ENCODE measurements at regions not wholly inside any gene's neighbourhood (a gene's known extent, or its start where the extent isn't known, plus 50 kb on each side); places are given as distances from the start of the nearest gene placed in this dataset.
"Not testable (repeated sequence)": the region's sequence is repeated elsewhere in the genome, so short reads cannot be mapped to it uniquely, and the experiment has no call there.

DNA sequence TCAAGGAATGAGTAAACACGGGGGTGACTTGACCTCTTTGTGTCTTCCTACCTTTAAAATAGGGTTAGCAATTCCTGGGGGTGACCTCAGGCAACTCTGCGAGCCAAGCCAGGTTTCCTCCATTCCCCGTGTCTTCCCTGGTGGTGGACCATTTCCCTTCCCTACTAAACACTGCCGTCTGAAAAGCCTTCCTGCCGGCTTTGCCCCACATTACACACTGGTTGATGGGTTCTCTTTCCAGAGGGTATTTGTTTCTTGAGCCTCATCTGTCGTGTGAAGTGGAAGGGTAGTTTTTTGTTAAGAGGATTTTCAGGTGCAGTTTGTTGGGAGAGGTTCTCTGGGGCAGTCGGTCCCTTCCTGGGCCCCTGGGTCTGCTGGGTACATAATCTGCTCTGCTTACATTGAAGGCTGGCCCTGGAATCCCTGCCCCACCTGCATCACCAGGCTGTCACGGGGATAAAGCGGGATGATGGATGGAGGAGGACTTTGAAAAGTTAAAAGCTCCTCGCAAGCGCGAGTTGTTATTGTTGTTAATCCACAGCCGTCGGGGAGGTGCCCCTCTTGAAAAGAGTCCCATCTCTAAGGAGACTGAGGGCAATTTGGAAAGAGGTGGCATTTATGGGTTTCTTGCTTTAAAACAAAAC is 175.4 kb upstream of the SPRED2 start:
- no peak for DNase-seq (ENCODE audit: low read depth in 2 of 2)

DNA sequence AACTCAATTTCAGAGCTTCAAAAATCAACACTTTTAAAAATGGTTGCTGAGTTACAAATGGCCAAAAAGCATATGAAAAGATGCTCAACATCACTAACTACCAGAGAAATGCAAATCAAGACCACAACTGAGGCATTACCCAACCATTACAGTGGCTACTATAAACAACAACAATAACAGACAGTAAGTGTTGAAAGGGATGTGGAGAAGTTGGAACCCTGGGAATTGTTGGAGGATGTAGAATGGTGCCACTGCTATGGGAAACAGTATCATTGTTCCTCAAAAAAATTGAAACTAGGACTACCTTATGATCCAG is 173.3 kb upstream of the SPRED2 start:
- DNase-seq (ENCODE audit: low read depth in 2 of 2) = no peak

- no peak for DNase-seq (ENCODE audit: low read depth in 2 of 2)
Measured at GRCh38 chr2:65605058-65605742, 172.8 kb upstream of the SPRED2 start.

- no peak for DNase-seq (ENCODE audit: low read depth in 2 of 2)
Measured at GRCh38 chr2:65604246-65604645, 171.8 kb upstream of the SPRED2 start.

DNA sequence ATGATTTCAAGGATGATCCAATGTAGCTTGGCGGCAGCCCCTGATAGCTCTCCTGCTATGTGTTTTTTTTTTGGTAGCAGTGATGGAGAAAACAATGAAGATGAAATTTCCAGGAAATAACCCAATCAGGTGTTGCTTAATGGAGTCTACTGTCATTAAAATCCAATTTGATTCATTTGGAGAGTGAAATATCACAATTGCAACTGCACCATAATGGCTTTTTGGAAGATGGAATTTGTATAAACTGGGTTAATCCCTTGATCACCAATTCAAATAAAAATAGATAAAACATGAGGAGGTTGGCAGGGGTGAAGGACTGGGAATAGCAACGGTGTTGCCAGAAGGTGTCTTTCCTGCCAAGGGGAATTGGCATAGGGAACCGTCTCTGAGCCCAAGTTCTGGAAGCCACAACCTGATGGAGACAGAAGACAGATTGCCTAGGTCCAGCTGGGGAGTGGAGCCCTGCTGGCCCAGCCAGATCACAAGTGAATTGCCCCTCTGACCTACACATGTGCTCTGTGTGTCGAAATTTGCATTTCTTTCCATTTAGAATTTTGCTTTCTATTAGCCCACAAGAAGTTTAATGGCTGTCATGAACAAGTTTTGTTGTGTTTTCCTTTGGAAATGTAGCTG is 170.3 kb upstream of the SPRED2 start:
- no peak for DNase-seq (ENCODE audit: low read depth in 2 of 2)

- not testable (repeated sequence) for DNase-seq (ENCODE audit: low read depth in 2 of 2)
Measured at GRCh38 chr2:65600871-65601270, 168.5 kb upstream of the SPRED2 start.

DNA sequence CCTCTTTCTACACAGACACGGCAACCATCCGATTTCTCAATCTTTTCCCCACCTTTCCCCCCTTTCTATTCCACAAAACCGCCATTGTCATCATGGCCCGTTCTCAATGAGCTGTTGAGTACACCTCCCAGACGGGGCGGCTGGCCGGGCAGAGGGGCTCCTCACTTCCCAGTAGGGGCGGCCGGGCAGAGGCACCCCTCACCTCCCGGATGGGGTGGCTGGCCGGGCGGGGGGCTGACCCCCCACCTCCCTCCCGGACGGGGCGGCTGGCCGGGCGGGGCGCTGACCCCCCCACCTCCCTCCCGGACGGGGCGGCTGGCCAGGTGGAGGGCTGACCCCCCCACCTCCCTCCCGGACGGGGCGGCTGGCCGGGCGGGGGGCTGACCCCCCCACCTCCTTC is 168.0 kb upstream of the SPRED2 start:
- not testable (repeated sequence) for DNase-seq (ENCODE audit: low read depth in 2 of 2)

DNA sequence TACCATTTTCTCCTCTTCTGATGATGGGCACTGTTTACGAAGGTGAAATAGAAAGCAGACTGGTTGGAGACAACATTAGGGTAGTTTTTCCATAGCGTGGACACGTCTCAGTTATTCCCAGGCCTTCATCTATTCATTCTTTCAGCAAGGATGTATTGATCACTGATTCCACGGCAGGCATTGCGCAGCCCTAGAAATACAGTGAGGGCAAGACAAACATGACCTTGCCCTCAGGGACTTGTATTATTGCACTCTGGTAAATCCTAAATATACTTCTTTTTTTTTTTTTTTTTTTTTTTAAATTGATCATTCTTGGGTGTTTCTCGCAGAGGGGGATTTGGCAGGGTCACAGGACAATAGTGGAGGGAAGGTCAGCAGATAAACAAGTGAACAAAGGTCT is 167.3 kb upstream of the SPRED2 start:
- no peak for DNase-seq (ENCODE audit: low read depth in 2 of 2)

GRCh38 chr2:65598996-65599395 is 166.6 kb upstream of the SPRED2 start:
- no peak for DNase-seq (ENCODE audit: low read depth in 2 of 2)

- no peak for DNase-seq (ENCODE audit: low read depth in 2 of 2)
Measured at GRCh38 chr2:65598264-65598663, 165.9 kb upstream of the SPRED2 start.

DNA sequence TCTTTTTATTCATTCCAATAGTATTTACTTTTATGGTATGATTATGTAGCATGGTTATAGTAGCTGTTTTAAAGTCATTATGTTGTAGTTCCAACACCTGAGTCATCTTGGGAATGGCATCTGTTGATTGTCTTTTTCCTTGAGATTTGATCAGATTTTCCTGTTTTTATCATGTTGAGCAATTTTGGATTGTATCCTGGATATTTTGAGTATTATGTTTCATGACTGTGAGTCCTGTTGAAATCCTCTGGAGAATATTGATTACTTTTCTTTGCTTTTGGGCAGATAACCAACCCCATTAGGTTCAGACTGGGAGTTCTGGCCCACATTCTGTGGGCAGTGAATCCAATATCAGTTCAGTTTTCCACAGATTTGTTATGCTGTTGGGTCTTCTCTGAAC is 163.2 kb upstream of the SPRED2 start:
- no peak for DNase-seq (ENCODE audit: low read depth in 2 of 2)

DNA sequence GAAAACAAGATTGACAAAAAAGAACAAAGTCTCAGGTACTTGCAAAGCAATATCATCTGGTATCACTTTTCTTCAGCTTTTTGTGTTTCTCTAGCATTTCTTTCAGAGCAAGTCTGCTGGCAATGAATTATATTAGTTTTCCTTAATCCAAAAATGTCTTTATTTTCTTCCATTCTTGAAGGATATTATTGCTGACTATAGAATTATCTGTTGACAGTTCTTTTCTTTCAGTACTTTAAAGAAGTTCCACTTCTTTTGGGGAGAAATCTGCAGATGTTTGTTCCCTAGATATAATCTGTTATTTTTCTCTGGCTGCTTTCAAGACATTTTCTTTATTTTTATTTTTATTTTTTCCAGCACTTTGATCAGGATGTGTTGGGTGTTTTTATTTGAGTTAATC is 161.8 kb upstream of the SPRED2 start:
- no peak for DNase-seq (ENCODE audit: low read depth in 2 of 2)

DNA sequence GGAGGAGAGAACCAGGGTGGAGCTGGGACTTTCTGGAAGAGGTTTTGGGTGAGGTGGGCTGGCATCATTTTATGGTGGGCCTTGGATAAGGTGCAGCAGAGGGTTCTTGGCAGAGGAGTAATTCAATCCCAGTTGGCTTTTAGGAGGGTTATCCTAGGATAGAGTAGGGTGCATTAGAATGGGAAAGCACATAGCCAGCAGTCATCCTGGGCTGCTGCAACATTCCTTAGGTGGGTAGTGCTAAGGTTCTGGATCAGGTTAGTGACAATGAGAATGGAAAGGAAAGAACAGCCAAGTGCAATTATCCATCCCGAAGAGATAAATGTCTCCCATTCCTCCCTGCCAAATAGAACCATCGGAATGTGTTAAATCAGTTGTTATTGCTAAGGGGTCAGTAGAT is 157.3 kb upstream of the SPRED2 start:
- DNase-seq (ENCODE audit: low read depth in 2 of 2) = no peak

DNA sequence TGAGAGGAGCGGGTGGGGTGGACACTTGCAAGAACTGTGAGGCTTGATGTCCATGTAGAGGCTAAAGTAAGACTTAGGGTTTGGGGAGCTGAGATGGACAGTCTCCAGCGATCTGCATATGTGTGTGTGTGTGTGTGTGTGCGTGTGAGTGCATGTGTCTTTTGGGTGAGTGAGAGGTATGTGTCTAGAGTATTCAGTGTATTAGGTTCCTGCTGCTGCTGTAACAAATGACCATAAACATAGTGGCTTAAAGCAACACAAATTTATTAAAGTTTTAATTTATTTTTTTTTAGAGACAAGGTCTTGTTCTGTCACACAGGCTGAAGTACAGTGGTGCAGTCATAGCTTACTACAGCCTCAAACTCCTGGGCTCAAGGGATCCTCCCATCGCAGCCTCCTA is 155.4 kb upstream of the SPRED2 start:
- no peak for DNase-seq (ENCODE audit: low read depth in 2 of 2)

GRCh38 chr2:65586516-65586915 is 154.1 kb upstream of the SPRED2 start:
- DNase-seq (ENCODE audit: low read depth in 2 of 2) = no peak

DNA sequence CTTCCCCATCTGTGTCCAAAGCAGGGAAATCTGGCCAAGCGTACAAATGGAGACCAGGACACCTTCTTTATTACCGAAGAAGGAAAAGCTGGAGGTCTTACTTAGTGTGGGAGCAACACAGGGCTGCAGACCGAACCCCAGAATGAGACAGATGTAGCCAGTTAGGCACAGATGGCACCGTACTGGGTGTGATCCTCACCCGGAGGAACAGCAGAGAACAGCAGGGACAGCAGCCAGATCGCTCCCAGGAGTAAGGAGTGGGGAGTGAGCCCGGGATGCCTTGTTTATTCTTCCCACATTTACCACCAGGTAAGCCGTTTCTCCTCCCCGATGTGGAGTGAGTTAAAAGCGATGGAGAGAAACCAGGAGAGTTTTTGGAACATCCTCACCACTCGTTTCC is 150.7 kb upstream of the SPRED2 start:
- DNase-seq (ENCODE audit: low read depth in 2 of 2) = no peak

DNA sequence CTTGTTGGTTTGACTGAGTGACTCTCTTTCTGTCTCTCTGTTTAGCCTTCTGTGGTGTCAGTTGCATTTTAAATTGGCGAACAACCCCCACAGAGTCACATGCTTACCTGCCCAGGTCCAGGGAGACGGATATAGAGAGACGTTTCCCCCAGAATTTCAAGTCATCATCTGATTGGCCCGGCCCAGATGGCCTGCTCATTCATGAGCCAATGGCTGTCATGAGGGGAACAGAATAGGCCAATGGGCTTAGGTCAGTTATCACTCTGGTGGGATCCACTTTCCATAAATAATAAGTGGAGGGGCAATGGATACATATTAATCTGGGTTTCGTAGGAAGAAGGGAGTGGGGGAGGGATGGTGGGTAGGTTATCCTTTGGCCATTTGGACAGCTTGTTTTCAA is 150.0 kb upstream of the SPRED2 start:
- DNase-seq (ENCODE audit: low read depth in 2 of 2) = no peak

DNA sequence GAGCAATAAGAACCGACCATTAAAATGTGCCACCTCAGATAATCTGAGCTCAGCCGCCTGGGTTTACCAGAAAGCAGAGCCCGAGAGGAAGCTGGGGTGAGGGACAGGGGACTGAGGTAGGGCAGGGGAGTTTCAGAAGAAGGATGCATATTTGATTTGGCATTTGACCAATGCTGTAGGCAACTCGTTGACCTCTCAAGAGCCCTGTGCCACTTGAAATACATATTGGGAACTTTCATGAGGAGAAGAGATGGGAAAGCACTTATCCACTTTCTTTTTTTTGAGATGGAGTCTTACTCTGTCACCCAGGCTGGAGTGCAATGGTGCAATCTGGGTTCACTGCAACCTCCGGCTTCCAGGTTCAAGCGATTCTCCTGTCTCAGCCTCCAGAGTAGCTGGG is 148.4 kb upstream of the SPRED2 start:
- no peak for DNase-seq (ENCODE audit: low read depth in 2 of 2)

- no peak for DNase-seq (ENCODE audit: low read depth in 2 of 2)
Measured at GRCh38 chr2:65579506-65580235, 147.3 kb upstream of the SPRED2 start.

DNA sequence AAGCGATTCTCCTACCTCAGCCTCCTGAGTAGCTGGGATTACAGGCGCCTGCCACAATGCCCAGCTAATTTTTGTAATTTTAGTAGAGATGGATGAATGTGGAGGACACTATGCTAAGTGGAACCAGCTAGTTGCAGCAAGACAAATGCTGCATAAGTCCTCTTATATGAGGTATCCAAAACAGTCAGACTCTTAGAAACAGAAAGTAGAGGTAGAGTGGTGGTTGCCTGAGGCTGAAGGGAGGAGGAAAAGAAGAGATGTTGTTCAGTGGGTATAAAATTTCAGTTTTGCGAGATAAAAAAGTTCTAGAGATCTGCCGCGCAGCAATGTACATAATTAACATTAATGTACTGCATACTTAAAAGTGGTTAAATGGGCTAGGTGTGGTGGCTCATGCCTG is 145.3 kb upstream of the SPRED2 start:
- no peak for DNase-seq (ENCODE audit: low read depth in 2 of 2)

- DNase-seq (ENCODE audit: low read depth in 2 of 2) = no peak
Measured at GRCh38 chr2:65576861-65577601, 144.6 kb upstream of the SPRED2 start.

DNA sequence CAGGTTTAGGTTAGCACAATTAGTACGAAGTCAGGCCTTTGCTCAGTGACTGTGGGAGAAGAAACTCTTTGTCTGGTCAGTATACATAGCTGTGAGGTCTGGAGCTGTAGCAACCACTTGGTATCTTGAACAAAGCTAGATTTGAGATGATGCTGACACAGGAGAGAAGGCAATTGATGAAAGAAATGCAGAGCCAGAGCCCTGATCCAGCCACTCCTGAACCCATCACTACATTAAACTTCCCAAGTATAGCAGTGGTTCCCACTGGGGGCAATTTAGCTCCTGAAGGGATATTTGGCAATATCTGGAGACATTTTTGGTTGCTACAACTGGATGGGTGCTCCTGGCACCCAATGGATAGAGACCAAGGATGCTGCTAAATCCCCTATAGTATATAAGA is 143.9 kb upstream of the SPRED2 start:
- DNase-seq (ENCODE audit: low read depth in 2 of 2) = no peak

Data from stimulated activated CD8-positive, alpha-beta memory T cell treated with anti-CD3 and anti-CD28 coated beads, Interleukin-2, amount 100 ng/mL, for 48 hours (primary cell).